Stimulated activated naive CD8-positive, alpha-beta T cell treated with anti-CD3 and anti-CD28 coated beads, Interleukin-15, amount 100 ng/mL, for 72 hours (primary cell): ENCODE measurements at regions not wholly inside any gene's neighbourhood (a gene's known extent, or its start where the extent isn't known, plus 50 kb on each side); places are given as distances from the start of the nearest gene placed in this dataset.
"Not testable (repeated sequence)": the region's sequence is repeated elsewhere in the genome, so short reads cannot be mapped to it uniquely, and the experiment has no call there.

Experiments used
- ATAC-seq: fragments of 150-1000 bp; cut with Tn5 transposase; 2 replicates; pipeline ENCODE4 v1.10.0; 2021; ENCODE audit warnings: mild to moderate bottlenecking, moderate library complexity
- DNase-seq, 2 donors: peaks; one replicate each; pipeline ENCODE4 v3.0.0; 2021 to 2022
- H3K27ac Mint-ChIP-seq, 2 donors: one replicate each; pipeline ENCODE4 v1.8.0; 2022; ENCODE audit warnings: mild to moderate bottlenecking in 2 of 2, mixed read lengths in 2 of 2, moderate library complexity in 2 of 2
- H3K27me3 Mint-ChIP-seq: one replicate; pipeline ENCODE4 v1.8.0; 2022; ENCODE audit warnings: mixed read lengths
- H3K4me1 Mint-ChIP-seq: one replicate; pipeline ENCODE4 v1.8.0; 2022; ENCODE audit warnings: mild to moderate bottlenecking, mixed read lengths
- H3K4me3 Mint-ChIP-seq, 2 donors: one replicate each; pipeline ENCODE4 v1.8.0; 2022; ENCODE audit warnings: mild to moderate bottlenecking in 2 of 2, mixed read lengths in 2 of 2, moderate library complexity in 1 of 2
- H3K9me3 Mint-ChIP-seq, 2 donors: one replicate each; pipeline ENCODE4 v1.8.0; 2022; ENCODE audit warnings: mixed read lengths in 2 of 2

GRCh38 chr2:5190023-5190422 is 502.2 kb upstream of the SOX11 start:
- Mint-ChIP-seq H3K9me3 (peaks cover 0 to 6% of the 10 kb centered on the region in 2 donors), H3K27ac (no peak overlapping the region), H3K4me3 (no peak overlapping the region), H3K27me3 (no peaks in the 10 kb centered on the region), H3K4me1 (no peaks in the 10 kb centered on the region)
- DNase-seq: no peak
- ATAC-seq: no peak

GRCh38 chr2:5195636-5196035 is 496.5 kb upstream of the SOX11 start:
- Mint-ChIP-seq H3K27me3 (no peaks in the 10 kb centered on the region), H3K4me1 (no peaks in the 10 kb centered on the region), H3K9me3 (peaks cover 7 to 10% of the 10 kb centered on the region in 2 donors), H3K27ac (no peak overlapping the region), H3K4me3 (no peak overlapping the region)
- ATAC-seq: no peak
- no peak for DNase-seq

GRCh38 chr2:5203134-5203755 is 488.9 kb upstream of the SOX11 start:
- peaks cover 12 to 15% of the 10 kb centered on the region in 2 donors for H3K9me3 Mint-ChIP-seq
- ATAC-seq (no peak), DNase-seq (no peak)
- no peak overlapping the region for H3K27ac Mint-ChIP-seq
- no peaks in the 10 kb centered on the region for H3K4me1 Mint-ChIP-seq
- H3K4me3 Mint-ChIP-seq: no peak overlapping the region
- no peaks in the 10 kb centered on the region for H3K27me3 Mint-ChIP-seq

- not testable (repeated sequence) for H3K4me1 Mint-ChIP-seq, H3K27me3 Mint-ChIP-seq, ATAC-seq, DNase-seq, H3K4me3 Mint-ChIP-seq, H3K27ac Mint-ChIP-seq
- peaks cover 0 to 14% of the 10 kb centered on the region in 2 donors for H3K9me3 Mint-ChIP-seq
These were observed 485.4 kb upstream of the SOX11 start for GRCh38 chr2:5206742-5207141.

- Mint-ChIP-seq H3K27me3 (no peaks in the 10 kb centered on the region), H3K4me3 (no peak overlapping the region), H3K4me1 (no peaks in the 10 kb centered on the region), H3K27ac (no peak overlapping the region), H3K9me3 (peaks cover 0 to 21% of the 10 kb centered on the region in 2 donors)
- DNase-seq (no peak), ATAC-seq (no peak)
These were observed 476.1 kb upstream of the SOX11 start for GRCh38 chr2:5215989-5216607.

- ATAC-seq: no peak
- no peak overlapping the region for H3K27ac Mint-ChIP-seq
These were observed 465.0 kb upstream of the SOX11 start for GRCh38 chr2:5227062-5227699.

GRCh38 chr2:5229574-5229973 is 462.6 kb upstream of the SOX11 start:
- no peak for ATAC-seq
- DNase-seq: no peak
- Mint-ChIP-seq H3K9me3 (no peaks in the 10 kb centered on the region), H3K27ac (no peak overlapping the region), H3K27me3 (no peaks in the 10 kb centered on the region), H3K4me3 (no peak overlapping the region), H3K4me1 (no peaks in the 10 kb centered on the region)

More at GRCh38 chr2:5227062-5227699, 465.0 kb upstream of the SOX11 start:
- H3K27me3 Mint-ChIP-seq: no peaks in the 10 kb centered on the region
- H3K4me3 Mint-ChIP-seq: no peak overlapping the region
- no peaks in the 10 kb centered on the region for H3K4me1 Mint-ChIP-seq
- DNase-seq: no peak
- no peaks in the 10 kb centered on the region for H3K9me3 Mint-ChIP-seq

GRCh38 chr2:5230444-5230843 is 461.7 kb upstream of the SOX11 start:
- Mint-ChIP-seq H3K9me3 (no peaks in the 10 kb centered on the region), H3K4me3 (no peak overlapping the region), H3K4me1 (no peaks in the 10 kb centered on the region), H3K27ac (no peak overlapping the region), H3K27me3 (no peaks in the 10 kb centered on the region)
- DNase-seq (no peak), ATAC-seq (no peak)

GRCh38 chr2:5230855-5231254 is 461.3 kb upstream of the SOX11 start:
- ATAC-seq (no peak), DNase-seq (no peak)
- Mint-ChIP-seq H3K4me1 (no peaks in the 10 kb centered on the region), H3K4me3 (no peak overlapping the region), H3K9me3 (no peaks in the 10 kb centered on the region), H3K27ac (no peak overlapping the region), H3K27me3 (no peaks in the 10 kb centered on the region)

GRCh38 chr2:5231287-5231686 is 460.9 kb upstream of the SOX11 start:
- Mint-ChIP-seq H3K4me1 (no peaks in the 10 kb centered on the region), H3K27me3 (no peaks in the 10 kb centered on the region), H3K27ac (no peak overlapping the region), H3K4me3 (no peak overlapping the region), H3K9me3 (no peaks in the 10 kb centered on the region)
- DNase-seq: no peak
- ATAC-seq: no peak

GRCh38 chr2:5234563-5234962 is 457.6 kb upstream of the SOX11 start:
- H3K9me3 Mint-ChIP-seq: no peaks in the 10 kb centered on the region
- DNase-seq (no peak), ATAC-seq (no peak)
- no peak overlapping the region for H3K4me3 Mint-ChIP-seq
- H3K4me1 Mint-ChIP-seq: no peaks in the 10 kb centered on the region
- no peak overlapping the region for H3K27ac Mint-ChIP-seq
- H3K27me3 Mint-ChIP-seq: no peaks in the 10 kb centered on the region

- Mint-ChIP-seq H3K9me3 (no peaks in the 10 kb centered on the region), H3K4me3 (no peak overlapping the region), H3K27ac (no peak overlapping the region), H3K27me3 (no peaks in the 10 kb centered on the region), H3K4me1 (no peaks in the 10 kb centered on the region)
- no peak for ATAC-seq
- no peak for DNase-seq
These were observed 456.5 kb upstream of the SOX11 start for GRCh38 chr2:5235701-5236100.

- Mint-ChIP-seq H3K27ac (no peak overlapping the region), H3K4me1 (no peaks in the 10 kb centered on the region)
- no peak for DNase-seq
These were observed 455.9 kb upstream of the SOX11 start for GRCh38 chr2:5236249-5236648.

GRCh38 chr2:5242751-5243150 is 449.4 kb upstream of the SOX11 start:
- ATAC-seq (no peak), DNase-seq (no peak)
- H3K27me3 Mint-ChIP-seq: no peaks in the 10 kb centered on the region
- H3K4me3 Mint-ChIP-seq: no peak overlapping the region
- no peak overlapping the region for H3K27ac Mint-ChIP-seq
- H3K4me1 Mint-ChIP-seq: no peaks in the 10 kb centered on the region
- H3K9me3 Mint-ChIP-seq: peaks cover 5% of the 10 kb centered on the region in 2 donors

More at GRCh38 chr2:5236249-5236648, 455.9 kb upstream of the SOX11 start:
- Mint-ChIP-seq H3K4me3 (no peak overlapping the region), H3K9me3 (no peaks in the 10 kb centered on the region), H3K27me3 (no peaks in the 10 kb centered on the region)
- ATAC-seq: no peak

- peaks cover 26 to 29% of the 10 kb centered on the region in 2 donors for H3K9me3 Mint-ChIP-seq
- DNase-seq (no peak), ATAC-seq (no peak)
- no peaks in the 10 kb centered on the region for H3K27me3 Mint-ChIP-seq
- H3K4me1 Mint-ChIP-seq: no peaks in the 10 kb centered on the region
- no peak overlapping the region for H3K4me3 Mint-ChIP-seq
- no peak overlapping the region for H3K27ac Mint-ChIP-seq
These were observed 441.7 kb upstream of the SOX11 start for GRCh38 chr2:5250482-5250881.

- Mint-ChIP-seq H3K27ac (no peak overlapping the region), H3K9me3 (peaks cover 25 to 26% of the 10 kb centered on the region in 2 donors), H3K4me3 (no peak overlapping the region), H3K27me3 (no peaks in the 10 kb centered on the region), H3K4me1 (no peaks in the 10 kb centered on the region)
- no peak for DNase-seq
- no peak for ATAC-seq
These were observed 438.9 kb upstream of the SOX11 start for GRCh38 chr2:5253263-5253662.
